Vagina (tissue), 2 donors: ENCODE measurements at regions not wholly inside any gene's neighbourhood (a gene's known extent, or its start where the extent isn't known, plus 50 kb on each side); places are given as distances from the start of the nearest gene placed in this dataset.

Experiments used
- DNase-seq, 2 donors: peaks; one replicate each; pipeline ENCODE4 v3.0.0-alpha.2; 2017; ENCODE audit errors: extremely low spot score in 2 of 2
- H3K27ac ChIP-seq: fragments of 200-600 bp; sonication (generic); one replicate; pipeline ENCODE4 v1.5.1; 2019
- H3K27me3 ChIP-seq: fragments of 200-600 bp; sonication (generic); one replicate; pipeline ENCODE4 v1.5.1; 2019
- H3K36me3 ChIP-seq, 2 donors: fragments of 200-600 bp; sonication (generic); one replicate each; pipeline ENCODE4 v1.5.1; 2017 to 2019
- H3K4me1 ChIP-seq: fragments of 200-600 bp; sonication (generic); one replicate; pipeline ENCODE4 v1.5.1; 2019
- H3K4me3 ChIP-seq, 2 donors: fragments of 200-600 bp; sonication (generic); 1 replicate in 1 of 2; 2 replicates in 1 of 2; pipeline ENCODE4 v1.5.1; 2016 to 2019
- H3K9me3 ChIP-seq: fragments of 200-600 bp; sonication (generic); one replicate; pipeline ENCODE4 v1.5.1; 2019
- POLR2A ChIP-seq, 2 donors: fragments of 450-650 bp; IDR thresholded peaks; one replicate each; pipeline ENCODE4 v1.6.1; 2017; ENCODE audit warnings: antibody characterized with exemption in 2 of 2, mild to moderate bottlenecking in 2 of 2, moderate library complexity in 2 of 2
- POLR2AphosphoS5 ChIP-seq, 2 donors: sonication (generic); formaldehyde crosslinking; IDR thresholded peaks; one replicate each; pipeline ENCODE4 v1.9.0; 2017; ENCODE audit warnings: antibody characterized with exemption in 2 of 2, mild to moderate bottlenecking in 2 of 2, low read depth in 1 of 2; ENCODE audit not compliant: insufficient read depth in 1 of 2
- intact Hi-C: fragments of 100-400 bp; cut with DNase I; formaldehyde crosslinking; loops from one replicate; pipeline ENCODE4 v1.15.1; 2023
- TF ChIP-seq, protein P1 (sequence below), 3 experiments: fragments of 450-650 bp in 2 of 3; fragments of 200-600 bp in 1 of 3; sonication (generic) in 1 of 3; IDR thresholded peaks; one replicate each; pipeline ENCODE4 v1.5.1; 2017 to 2019; ENCODE audit warnings: antibody characterized with exemption in 3 of 3, mild to moderate bottlenecking in 2 of 3, moderate library complexity in 2 of 3

GRCh38 chr10:108684431-108684830 lies 1238.9 kb downstream of the XPNPEP1 start:
- Histone ChIP-seq H3K4me3 (no peak overlapping the region), H3K36me3 (no peaks in the 10 kb centered on the region), H3K27me3 (no peaks in the 10 kb centered on the region), H3K27ac (no peak overlapping the region), H3K4me1 (no peaks in the 10 kb centered on the region), H3K9me3 (no peaks in the 10 kb centered on the region)
- intact Hi-C loops, result no loop called here
- no peak for DNase-seq
- TF ChIP-seq POLR2AphosphoS5 (IDR thresholded peaks at IDR 0.05; ENCODE audit: insufficient read depth in 1 of 2, low read depth in 1 of 2), result no peak
- TF ChIP-seq POLR2A (IDR thresholded peaks at IDR 0.05), result no peak
- TF ChIP-seq, protein P1, sequence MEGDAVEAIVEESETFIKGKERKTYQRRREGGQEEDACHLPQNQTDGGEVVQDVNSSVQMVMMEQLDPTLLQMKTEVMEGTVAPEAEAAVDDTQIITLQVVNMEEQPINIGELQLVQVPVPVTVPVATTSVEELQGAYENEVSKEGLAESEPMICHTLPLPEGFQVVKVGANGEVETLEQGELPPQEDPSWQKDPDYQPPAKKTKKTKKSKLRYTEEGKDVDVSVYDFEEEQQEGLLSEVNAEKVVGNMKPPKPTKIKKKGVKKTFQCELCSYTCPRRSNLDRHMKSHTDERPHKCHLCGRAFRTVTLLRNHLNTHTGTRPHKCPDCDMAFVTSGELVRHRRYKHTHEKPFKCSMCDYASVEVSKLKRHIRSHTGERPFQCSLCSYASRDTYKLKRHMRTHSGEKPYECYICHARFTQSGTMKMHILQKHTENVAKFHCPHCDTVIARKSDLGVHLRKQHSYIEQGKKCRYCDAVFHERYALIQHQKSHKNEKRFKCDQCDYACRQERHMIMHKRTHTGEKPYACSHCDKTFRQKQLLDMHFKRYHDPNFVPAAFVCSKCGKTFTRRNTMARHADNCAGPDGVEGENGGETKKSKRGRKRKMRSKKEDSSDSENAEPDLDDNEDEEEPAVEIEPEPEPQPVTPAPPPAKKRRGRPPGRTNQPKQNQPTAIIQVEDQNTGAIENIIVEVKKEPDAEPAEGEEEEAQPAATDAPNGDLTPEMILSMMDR (IDR thresholded peaks at IDR 0.05), result no peak

- H3K27me3 ChIP-seq, result no peaks in the 10 kb centered on the region
- no peak for DNase-seq
- H3K9me3 ChIP-seq, result no peaks in the 10 kb centered on the region
- H3K4me1 ChIP-seq, result no peaks in the 10 kb centered on the region
- no peak overlapping the region for H3K4me3 ChIP-seq
- no peaks in the 10 kb centered on the region for H3K36me3 ChIP-seq
- TF ChIP-seq POLR2A (IDR thresholded peaks at IDR 0.05), result no peak
- H3K27ac ChIP-seq, result no peak overlapping the region
- intact Hi-C loops, result no loop called here
These were observed 1249.6 kb downstream of the XPNPEP1 start for GRCh38 chr10:108673741-108674140.

GRCh38 chr10:108663587-108663986 lies 1259.7 kb downstream of the XPNPEP1 start:
- DNase-seq, result no peak
- no peak overlapping the region for H3K27ac ChIP-seq
- H3K9me3 ChIP-seq, result no peaks in the 10 kb centered on the region
- intact Hi-C loops, result no loop called here
- H3K4me3 ChIP-seq, result no peak overlapping the region
- no peaks in the 10 kb centered on the region for H3K27me3 ChIP-seq
- no peaks in the 10 kb centered on the region for H3K36me3 ChIP-seq
- TF ChIP-seq, protein P1 (IDR thresholded peaks at IDR 0.05), result no peak
- H3K4me1 ChIP-seq, result no peaks in the 10 kb centered on the region

DNA sequence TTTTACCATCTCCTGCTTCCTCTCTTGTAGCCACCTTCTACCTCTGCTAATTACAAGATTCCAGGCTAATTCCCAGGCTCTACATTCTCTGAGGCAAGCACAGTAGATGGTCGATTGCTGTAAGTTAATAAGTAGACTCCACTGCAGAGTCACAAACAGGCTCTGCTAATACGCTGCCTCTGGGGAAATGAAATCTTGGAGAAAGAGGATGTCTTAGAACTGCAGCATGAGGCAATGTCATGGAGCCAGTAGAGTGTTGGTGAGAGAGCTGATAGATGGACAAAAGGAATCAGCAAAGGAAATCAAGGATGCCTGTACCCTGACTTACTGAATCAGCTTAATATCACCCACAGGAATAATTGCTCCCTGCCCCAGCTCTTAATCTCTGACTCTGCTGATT lies 1260.3 kb downstream of the XPNPEP1 start:
- intact Hi-C loops, result no loop called here
- Histone ChIP-seq H3K4me1 (no peaks in the 10 kb centered on the region), H3K9me3 (no peaks in the 10 kb centered on the region), H3K36me3 (no peaks in the 10 kb centered on the region), H3K4me3 (no peak overlapping the region), H3K27ac (no peak overlapping the region), H3K27me3 (no peaks in the 10 kb centered on the region)
- no peak for TF ChIP-seq POLR2A (IDR thresholded peaks at IDR 0.05)
- DNase-seq, result no peak

DNA sequence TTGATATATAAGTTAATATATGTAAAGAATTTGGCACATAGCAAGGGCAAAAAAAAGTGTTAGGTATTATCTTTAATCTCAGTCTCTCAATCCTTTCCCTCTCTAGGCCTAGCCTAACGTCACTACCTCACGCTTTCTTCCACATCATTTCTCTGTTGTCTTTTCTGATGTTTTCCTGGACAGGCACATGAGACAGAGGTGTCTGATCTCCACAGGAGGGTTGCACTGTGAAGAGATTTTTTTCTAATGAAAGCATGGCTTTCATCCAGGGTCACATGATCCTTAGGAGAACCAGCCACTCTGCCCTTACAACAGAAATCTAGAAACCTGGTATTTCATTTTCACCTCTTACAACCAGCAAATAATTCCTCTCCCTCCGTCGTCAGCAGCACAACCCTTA lies 1268.3 kb downstream of the XPNPEP1 start:
- Histone ChIP-seq H3K27ac (no peak overlapping the region), H3K4me1 (no peaks in the 10 kb centered on the region), H3K4me3 (no peak overlapping the region), H3K27me3 (no peaks in the 10 kb centered on the region), H3K36me3 (no peaks in the 10 kb centered on the region), H3K9me3 (no peaks in the 10 kb centered on the region)
- no peak for DNase-seq
- intact Hi-C loops, result no loop called here
- TF ChIP-seq POLR2A (IDR thresholded peaks at IDR 0.05) (no peak), POLR2AphosphoS5 (IDR thresholded peaks at IDR 0.05; ENCODE audit: insufficient read depth in 1 of 2, low read depth in 1 of 2) (no peak)
- TF ChIP-seq, protein P1 (IDR thresholded peaks at IDR 0.05), result no peak

DNA sequence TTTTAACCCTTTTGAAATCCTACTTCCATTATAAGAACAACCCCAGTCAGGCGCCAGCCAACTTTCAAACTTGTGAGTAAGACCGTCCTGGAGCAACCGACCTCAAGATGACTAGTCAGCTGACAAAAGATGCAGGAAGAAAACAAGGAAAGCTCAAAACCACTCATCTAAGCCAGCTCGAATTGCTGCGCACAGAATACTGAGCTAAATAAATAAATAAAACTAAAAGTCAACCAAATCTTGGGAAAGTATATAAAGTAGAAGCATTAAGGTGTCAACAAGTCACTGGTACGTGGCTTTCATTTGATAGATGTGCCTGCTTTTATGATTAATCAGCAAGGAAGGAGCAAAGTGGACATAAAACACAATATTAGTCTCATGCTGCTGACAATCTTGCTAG lies 1269.8 kb downstream of the XPNPEP1 start:
- intact Hi-C loops, result no loop called here
- H3K9me3 ChIP-seq, result no peaks in the 10 kb centered on the region
- no peak overlapping the region for H3K4me3 ChIP-seq
- no peak for DNase-seq
- TF ChIP-seq, protein P1 (IDR thresholded peaks at IDR 0.05), result no peak
- TF ChIP-seq POLR2A (IDR thresholded peaks at IDR 0.05), result no peak
- no peak for TF ChIP-seq POLR2AphosphoS5 (IDR thresholded peaks at IDR 0.05; ENCODE audit: insufficient read depth in 1 of 2, low read depth in 1 of 2)
- H3K27me3 ChIP-seq, result no peaks in the 10 kb centered on the region
- no peaks in the 10 kb centered on the region for H3K4me1 ChIP-seq
- H3K36me3 ChIP-seq, result no peaks in the 10 kb centered on the region
- H3K27ac ChIP-seq, result no peak overlapping the region
